SK-N-SH treated with all-trans-retinoic acid at 6 μM for 48 hours (cell line): ENCODE measurements at regions not wholly inside any gene's neighbourhood (a gene's known extent, or its start where the extent isn't known, plus 50 kb on each side); places are given as distances from the start of the nearest gene placed in this dataset.

Experiments used
- ATAC-seq: fragments of 200-7000 bp; cut with Tn5 transposase; 3 replicates; pipeline ENCODE4 v1.9.1; 2020; ENCODE audit warnings: mild to moderate bottlenecking, moderate library complexity
- ARNTL ChIP-seq: fragments of 450-650 bp; formaldehyde crosslinking; IDR thresholded peaks from 2 replicates; pipeline ENCODE4 v1.5.0; 2020; ENCODE audit warnings: low read depth, mild to moderate bottlenecking, moderate library complexity, borderline replicate concordance
- BACH2 ChIP-seq: fragments of 250-450 bp; sonication (Bioruptor Pico); IDR thresholded peaks from 2 replicates; pipeline ENCODE4 v1.9.0; 2021; ENCODE audit warnings: mild to moderate bottlenecking, borderline replicate concordance
- CSDC2 ChIP-seq: fragments of 250-450 bp; sonication (Bioruptor Pico); IDR thresholded peaks from 2 replicates; pipeline ENCODE4 v1.5.0; 2020; ENCODE audit warnings: mild to moderate bottlenecking, moderate library complexity
- ESRRG ChIP-seq: fragments of 250-450 bp; sonication (Bioruptor Pico); IDR thresholded peaks from 2 replicates; pipeline ENCODE4 v1.6.1; 2021; ENCODE audit warnings: mild to moderate bottlenecking
- GLIS3 ChIP-seq: fragments of 250-450 bp; sonication (Bioruptor Pico); IDR thresholded peaks from 2 replicates; pipeline ENCODE4 v1.5.0; 2020; ENCODE audit warnings: mild to moderate bottlenecking, moderate library complexity
- OSR1 ChIP-seq: fragments of 250-450 bp; sonication (Bioruptor Pico); IDR thresholded peaks from 2 replicates; pipeline ENCODE4 v1.8.0; 2022; ENCODE audit warnings: moderate library complexity, mild to moderate bottlenecking, inconsistent platforms
- POU6F1 ChIP-seq: fragments of 250-450 bp; sonication (Bioruptor Pico); IDR thresholded peaks from 2 replicates; pipeline ENCODE4 v1.8.0; 2021; ENCODE audit warnings: low read depth, mild to moderate bottlenecking, moderate library complexity, borderline replicate concordance
- PPARA ChIP-seq: fragments of 250-450 bp; sonication (Bioruptor Pico); IDR thresholded peaks from 2 replicates; pipeline ENCODE4 v1.5.0; 2020; ENCODE audit warnings: mild to moderate bottlenecking, borderline replicate concordance
- RARB ChIP-seq: fragments of 250-450 bp; sonication (Bioruptor Pico); IDR thresholded peaks from 2 replicates; pipeline ENCODE4 v1.8.0; 2021; ENCODE audit warnings: mild to moderate bottlenecking, moderate library complexity
- SNAI2 ChIP-seq: fragments of 250-450 bp; sonication (Bioruptor Pico); IDR thresholded peaks from 2 replicates; pipeline ENCODE4 v1.5.0; 2020; ENCODE audit warnings: mild to moderate bottlenecking, moderate library complexity
- TOX ChIP-seq: fragments of 250-450 bp; sonication (Bioruptor Pico); IDR thresholded peaks from 2 replicates; pipeline ENCODE4 v1.8.0; 2021; ENCODE audit warnings: mild to moderate bottlenecking, moderate library complexity, borderline replicate concordance
- TSHZ2 ChIP-seq: fragments of 250-450 bp; sonication (Bioruptor Pico); IDR thresholded peaks from 2 replicates; pipeline ENCODE4 v1.5.0; 2020; ENCODE audit warnings: mild to moderate bottlenecking, moderate library complexity
- ZC3H10 ChIP-seq: fragments of 250-450 bp; sonication (Bioruptor Pico); IDR thresholded peaks from 2 replicates; pipeline ENCODE4 v1.5.1; 2021; ENCODE audit warnings: mild to moderate bottlenecking, moderate library complexity
- ZFP3 ChIP-seq: fragments of 250-450 bp; sonication (Bioruptor Pico); IDR thresholded peaks from 2 replicates; pipeline ENCODE4 v1.5.0; 2020; ENCODE audit warnings: mild to moderate bottlenecking, moderate library complexity
- ZNF565 ChIP-seq: fragments of 450-650 bp; formaldehyde crosslinking; conservative IDR thresholded peaks from 2 replicates; pipeline ENCODE4 v1.5.0; 2020; ENCODE audit warnings: low read depth, mild to moderate bottlenecking, moderate library complexity
- ZNF70 ChIP-seq: fragments of 450-650 bp; formaldehyde crosslinking; IDR thresholded peaks from 2 replicates; pipeline ENCODE4 v1.5.0; 2020; ENCODE audit warnings: mild to moderate bottlenecking, moderate library complexity
- TF ChIP-seq, protein P1 (sequence below): fragments of 250-450 bp; sonication (Bioruptor Pico); IDR thresholded peaks from 2 replicates; pipeline ENCODE4 v1.8.0; 2020; ENCODE audit warnings: mild to moderate bottlenecking, moderate library complexity, borderline replicate concordance
- TF ChIP-seq, protein P2 (sequence below): fragments of 250-450 bp; sonication (Bioruptor Pico); IDR thresholded peaks from 2 replicates; pipeline ENCODE4 v1.5.1; 2021; ENCODE audit warnings: mild to moderate bottlenecking, moderate library complexity
- TF ChIP-seq, protein P3 (sequence below): fragments of 250-450 bp; sonication (Bioruptor Pico); IDR thresholded peaks from 2 replicates; pipeline ENCODE4 v1.5.1; 2020; ENCODE audit warnings: low read depth, mild to moderate bottlenecking, moderate library complexity

DNA sequence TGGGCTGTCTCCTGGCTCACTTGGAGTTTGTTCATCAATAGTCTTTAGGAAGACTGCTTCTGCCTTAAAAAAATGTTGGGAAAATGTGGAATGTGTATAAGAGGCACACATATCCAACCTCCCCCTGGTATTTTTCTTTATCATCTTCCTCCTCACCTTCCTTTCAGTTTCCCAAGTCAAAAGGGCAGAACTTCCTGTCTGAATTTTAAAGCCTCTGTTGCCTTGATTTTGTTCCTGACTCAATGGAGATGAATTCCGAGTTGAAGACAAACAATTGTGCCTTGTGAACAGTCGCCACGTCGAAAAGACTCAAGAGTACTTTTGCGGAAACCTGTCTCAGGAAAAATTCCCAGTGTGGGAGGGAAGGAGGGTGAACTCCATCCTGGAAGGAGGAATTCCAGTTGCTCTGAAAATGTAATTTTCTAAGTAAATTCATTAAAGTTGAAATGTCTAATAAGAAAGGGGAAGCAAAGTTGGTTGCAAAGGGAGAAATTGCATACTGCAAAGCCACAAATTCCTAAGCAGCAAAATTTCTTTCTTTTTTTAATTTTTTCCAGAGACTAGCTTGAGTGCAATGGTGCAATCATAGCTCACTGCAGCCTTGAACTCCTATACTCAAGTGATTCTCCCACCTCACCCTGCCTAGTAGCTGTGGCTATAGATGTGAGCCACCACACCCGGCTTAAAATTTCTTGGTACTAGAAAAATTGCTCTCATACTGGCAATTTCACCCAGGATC is 50.2 kb upstream of the ELK3 start:
- TF ChIP-seq ZNF565, result no peak
- TF ChIP-seq ARNTL, result no peak
- no peak for TF ChIP-seq TOX (CRISPR knock-in tag)
- no peak for TF ChIP-seq SNAI2 (CRISPR knock-in tag)
- TF ChIP-seq ZNF70 (CRISPR knock-in tag), result no peak
- no peak for TF ChIP-seq RARB (CRISPR knock-in tag)
- TF ChIP-seq, protein P1, sequence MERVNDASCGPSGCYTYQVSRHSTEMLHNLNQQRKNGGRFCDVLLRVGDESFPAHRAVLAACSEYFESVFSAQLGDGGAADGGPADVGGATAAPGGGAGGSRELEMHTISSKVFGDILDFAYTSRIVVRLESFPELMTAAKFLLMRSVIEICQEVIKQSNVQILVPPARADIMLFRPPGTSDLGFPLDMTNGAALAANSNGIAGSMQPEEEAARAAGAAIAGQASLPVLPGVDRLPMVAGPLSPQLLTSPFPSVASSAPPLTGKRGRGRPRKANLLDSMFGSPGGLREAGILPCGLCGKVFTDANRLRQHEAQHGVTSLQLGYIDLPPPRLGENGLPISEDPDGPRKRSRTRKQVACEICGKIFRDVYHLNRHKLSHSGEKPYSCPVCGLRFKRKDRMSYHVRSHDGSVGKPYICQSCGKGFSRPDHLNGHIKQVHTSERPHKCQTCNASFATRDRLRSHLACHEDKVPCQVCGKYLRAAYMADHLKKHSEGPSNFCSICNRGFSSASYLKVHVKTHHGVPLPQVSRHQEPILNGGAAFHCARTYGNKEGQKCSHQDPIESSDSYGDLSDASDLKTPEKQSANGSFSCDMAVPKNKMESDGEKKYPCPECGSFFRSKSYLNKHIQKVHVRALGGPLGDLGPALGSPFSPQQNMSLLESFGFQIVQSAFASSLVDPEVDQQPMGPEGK (CRISPR knock-in tag), result no peak
- TF ChIP-seq, protein P2, sequence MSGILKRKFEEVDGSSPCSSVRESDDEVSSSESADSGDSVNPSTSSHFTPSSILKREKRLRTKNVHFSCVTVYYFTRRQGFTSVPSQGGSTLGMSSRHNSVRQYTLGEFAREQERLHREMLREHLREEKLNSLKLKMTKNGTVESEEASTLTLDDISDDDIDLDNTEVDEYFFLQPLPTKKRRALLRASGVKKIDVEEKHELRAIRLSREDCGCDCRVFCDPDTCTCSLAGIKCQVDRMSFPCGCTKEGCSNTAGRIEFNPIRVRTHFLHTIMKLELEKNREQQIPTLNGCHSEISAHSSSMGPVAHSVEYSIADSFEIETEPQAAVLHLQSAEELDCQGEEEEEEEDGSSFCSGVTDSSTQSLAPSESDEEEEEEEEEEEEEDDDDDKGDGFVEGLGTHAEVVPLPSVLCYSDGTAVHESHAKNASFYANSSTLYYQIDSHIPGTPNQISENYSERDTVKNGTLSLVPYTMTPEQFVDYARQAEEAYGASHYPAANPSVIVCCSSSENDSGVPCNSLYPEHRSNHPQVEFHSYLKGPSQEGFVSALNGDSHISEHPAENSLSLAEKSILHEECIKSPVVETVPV, result no peak
- TF ChIP-seq POU6F1 (CRISPR knock-in tag), result no peak
- TF ChIP-seq OSR1 (CRISPR knock-in tag), result no peak
- TF ChIP-seq ZC3H10 (CRISPR knock-in tag), result no peak
- TF ChIP-seq, protein P3, sequence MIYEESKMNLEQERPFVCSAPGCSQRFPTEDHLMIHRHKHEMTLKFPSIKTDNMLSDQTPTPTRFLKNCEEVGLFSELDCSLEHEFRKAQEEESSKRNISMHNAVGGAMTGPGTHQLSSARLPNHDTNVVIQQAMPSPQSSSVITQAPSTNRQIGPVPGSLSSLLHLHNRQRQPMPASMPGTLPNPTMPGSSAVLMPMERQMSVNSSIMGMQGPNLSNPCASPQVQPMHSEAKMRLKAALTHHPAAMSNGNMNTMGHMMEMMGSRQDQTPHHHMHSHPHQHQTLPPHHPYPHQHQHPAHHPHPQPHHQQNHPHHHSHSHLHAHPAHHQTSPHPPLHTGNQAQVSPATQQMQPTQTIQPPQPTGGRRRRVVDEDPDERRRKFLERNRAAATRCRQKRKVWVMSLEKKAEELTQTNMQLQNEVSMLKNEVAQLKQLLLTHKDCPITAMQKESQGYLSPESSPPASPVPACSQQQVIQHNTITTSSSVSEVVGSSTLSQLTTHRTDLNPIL (CRISPR knock-in tag), result no peak
- no peak for TF ChIP-seq BACH2 (CRISPR knock-in tag)
- TF ChIP-seq GLIS3 (CRISPR knock-in tag), result no peak
- no peak for TF ChIP-seq TSHZ2 (CRISPR knock-in tag)
- TF ChIP-seq CSDC2 (CRISPR knock-in tag), result no peak
- TF ChIP-seq PPARA, result no peak
- TF ChIP-seq ESRRG, result no peak
- no peak for TF ChIP-seq ZFP3 (CRISPR knock-in tag)
- no peak for ATAC-seq
